ENCODE measurements at regions not wholly inside any gene's neighbourhood (a gene's known extent, or its start where the extent isn't known, plus 50 kb on each side); places are given as distances from the start of the nearest gene placed in this dataset.

- ChIA-PET POLR2A (no interaction called here), CTCF (no interaction called here)
- WGBS (ENCODE audit: missing lambda C conversion rate) = 3% methylated on average over 2 of the region's 2 CpGs
- ATAC-seq (no peak), DNase-seq (ENCODE audit: low read depth in 1 of 2, low spot score in 1 of 2) (no peak), FAIRE-seq (no peak)
- Histone ChIP-seq H3K27ac (no peak overlapping the region), H3K4me1 (no peaks in the 10 kb centered on the region), H3K4me3 (no peak overlapping the region), H3K9me3 (no peaks in the 10 kb centered on the region), H3K4me2 (no peak overlapping the region)
- TF ChIP-seq EP300 (IDR thresholded peaks at IDR 0.05) (no peak), KDM1A (IDR thresholded peaks at IDR 0.05; ENCODE audit: low read depth) (no peak), USF2 (IDR thresholded peaks at IDR 0.05) (no peak), MYC (IDR thresholded peaks at IDR 0.05; ENCODE audit: borderline replicate concordance, low read length) (no peak), NFE2L2 (conservative IDR thresholded peaks at IDR 0.05; ENCODE audit: low read length) (no peak), CHD4 (IDR thresholded peaks at IDR 0.05; ENCODE audit: borderline replicate concordance) (no peak), EHF (CRISPR knock-in tag; IDR thresholded peaks at IDR 0.05) (no peak), BCL3 (IDR thresholded peaks at IDR 0.05) (no peak)
These were observed 366.6 kb downstream of the OSTF1 start for GRCh38 chr9:75454891-75455290.

- H3K27ac ChIP-seq = no peak overlapping the region
- no peak for FAIRE-seq
- no peaks in the 10 kb centered on the region for H3K4me1 ChIP-seq
- ChIA-PET POLR2A (no interaction called here), CTCF (no interaction called here)
- DNase-seq (ENCODE audit: low read depth in 1 of 2, low spot score in 1 of 2) = no peak
- no peak for ATAC-seq
- TF ChIP-seq FOSB (CRISPR knock-in tag; IDR thresholded peaks at IDR 0.05) = no peak
- TF ChIP-seq FOSL2 (IDR thresholded peaks at IDR 0.05) = no peak
- TF ChIP-seq FOSL2 (CRISPR knock-in tag; IDR thresholded peaks at IDR 0.05) = no peak
- no peak for TF ChIP-seq TFCP2L1 (CRISPR knock-in tag; IDR thresholded peaks at IDR 0.05)
- no peak overlapping the region for H3K4me3 ChIP-seq
- no peaks in the 10 kb centered on the region for H3K9me3 ChIP-seq
- H3K4me2 ChIP-seq = no peak overlapping the region
- WGBS (ENCODE audit: missing lambda C conversion rate) = 0% methylated on average over 1 of the region's 1 CpG
These were observed 367.2 kb downstream of the OSTF1 start for GRCh38 chr9:75455444-75455921.

- CTCF ChIA-PET = no interaction called here
- no peak overlapping the region for H3K4me3 ChIP-seq
- H3K27ac ChIP-seq = no peak overlapping the region
- POLR2A ChIA-PET = no interaction called here
- DNase-seq (ENCODE audit: low read depth in 1 of 2, low spot score in 1 of 2) = no peak
- no peaks in the 10 kb centered on the region for H3K9me3 ChIP-seq
- no peak for ATAC-seq
- TF ChIP-seq HOXB13 (CRISPR knock-in tag; IDR thresholded peaks at IDR 0.05; ENCODE audit: low read depth) = no peak
- TF ChIP-seq PHF8 (IDR thresholded peaks at IDR 0.05; ENCODE audit: borderline replicate concordance, low read depth) = no peak
- TF ChIP-seq HMGXB4 (CRISPR knock-in tag; IDR thresholded peaks at IDR 0.05; ENCODE audit: borderline replicate concordance) = no peak
- TF ChIP-seq USF2 (IDR thresholded peaks at IDR 0.05) = no peak
- no peak for TF ChIP-seq CEBPB (IDR thresholded peaks at IDR 0.05)
- TF ChIP-seq HOXA7 (CRISPR knock-in tag; IDR thresholded peaks at IDR 0.05) = no peak
- no peak for TF ChIP-seq CHD4 (IDR thresholded peaks at IDR 0.05; ENCODE audit: borderline replicate concordance)
- TF ChIP-seq FOSL2 (IDR thresholded peaks at IDR 0.05) = no peak
- TF ChIP-seq FOSL2 (CRISPR knock-in tag; IDR thresholded peaks at IDR 0.05) = no peak
- TF ChIP-seq EP300 (IDR thresholded peaks at IDR 0.05) = no peak
- no peak for TF ChIP-seq NR3C1 (IDR thresholded peaks at IDR 0.05)
- TF ChIP-seq JUN (IDR thresholded peaks at IDR 0.05) = no peak
- no peak for TF ChIP-seq SREBF2 (IDR thresholded peaks at IDR 0.05)
- TF ChIP-seq FOXS1 (CRISPR knock-in tag; IDR thresholded peaks at IDR 0.05) = no peak
- TF ChIP-seq ZSCAN20 (CRISPR knock-in tag; IDR thresholded peaks at IDR 0.05) = no peak
- TF ChIP-seq MAZ (IDR thresholded peaks at IDR 0.05; ENCODE audit: borderline replicate concordance, low read depth, low read length) = no peak
- no peak for TF ChIP-seq SMC3 (IDR thresholded peaks at IDR 0.05)
- no peaks in the 10 kb centered on the region for H3K4me1 ChIP-seq
- H3K4me2 ChIP-seq = no peak overlapping the region
- FAIRE-seq = no peak
These were observed 368.4 kb downstream of the OSTF1 start for GRCh38 chr9:75456698-75457097.
